Middle frontal gyrus (tissue), 1 donor: ENCODE measurements at regions not wholly inside any gene's neighbourhood (a gene's known extent, or its start where the extent isn't known, plus 50 kb on each side); places are given as distances from the start of the nearest gene placed in this dataset.

ENCODE experiments used
- DNase-seq: peaks from one replicate; pipeline ENCODE4 v3.0.0-alpha.2; 2015; ENCODE audit warnings: low spot score; ENCODE audit errors: extremely low spot score

- no peak for DNase-seq
Observed at GRCh38 chr3:86176445-86176784, 814.5 kb downstream of the VGLL3 start.

GRCh38 chr3:86175593-86176444 lies 815.1 kb downstream of the VGLL3 start:
- no peak for DNase-seq

DNA sequence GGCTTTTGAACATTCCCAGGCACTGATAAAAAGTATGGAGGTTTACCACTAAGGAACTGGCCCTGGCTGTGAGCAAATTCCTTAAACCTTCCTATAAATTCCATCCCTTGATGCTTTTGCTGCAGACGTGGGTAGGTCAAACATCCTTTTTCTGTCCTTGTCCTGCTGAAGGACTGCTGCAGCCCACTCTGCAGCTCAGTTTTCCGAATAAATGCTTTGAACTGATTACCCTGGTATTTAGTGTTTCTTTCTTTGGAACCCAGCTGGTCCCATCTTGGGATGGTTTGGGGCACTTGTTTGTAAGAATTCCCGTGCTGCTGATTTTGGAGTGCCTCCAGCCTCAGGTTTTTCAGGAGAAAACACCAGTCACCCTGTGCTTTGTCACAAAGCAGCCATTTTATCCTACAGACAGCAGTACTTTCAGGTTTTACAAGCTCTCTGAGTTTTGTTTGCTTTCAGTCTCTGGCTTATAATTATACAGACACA lies 815.9 kb downstream of the VGLL3 start:
- DNase-seq, result no peak

DNA sequence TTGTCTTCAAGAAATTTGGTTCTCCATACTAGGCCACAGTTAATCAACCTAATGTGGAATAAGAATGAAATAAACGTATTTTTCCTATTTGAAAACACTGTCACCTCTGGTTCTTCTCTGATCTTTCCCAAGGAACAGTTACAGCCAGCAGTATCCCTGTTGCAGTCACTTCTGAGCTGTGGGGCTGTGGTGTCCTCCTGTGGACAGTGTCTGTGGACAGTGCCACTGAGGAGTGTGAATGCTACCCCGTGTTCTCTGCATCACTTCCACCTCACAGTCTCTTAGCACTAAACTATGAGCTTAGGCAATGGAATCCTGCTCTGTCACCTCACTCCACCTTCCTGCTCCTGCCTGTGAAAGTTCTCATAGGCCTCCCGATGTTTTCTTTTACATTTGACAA lies 817.5 kb downstream of the VGLL3 start:
- DNase-seq, result no peak

GRCh38 chr3:86168512-86168911 lies 822.4 kb downstream of the VGLL3 start:
- no peak for DNase-seq

DNA sequence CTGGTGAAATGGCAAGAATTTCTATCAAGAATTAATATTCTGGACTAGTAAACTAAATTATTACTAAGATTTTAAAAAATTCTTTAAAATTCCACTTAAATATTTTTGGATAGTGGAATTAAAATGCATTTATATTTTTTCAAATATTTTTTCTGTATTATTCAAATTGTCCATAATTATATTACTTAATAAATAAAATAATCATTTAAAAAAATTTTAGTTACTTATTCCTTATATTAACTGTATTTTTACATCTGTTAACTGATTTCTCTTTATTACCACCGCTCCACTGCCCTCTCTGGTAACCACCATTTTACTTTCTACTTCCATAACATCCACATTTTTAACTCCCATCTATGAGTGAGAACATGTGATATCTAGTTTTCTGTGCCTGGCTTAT lies 828.4 kb downstream of the VGLL3 start:
- DNase-seq, result no peak

DNA sequence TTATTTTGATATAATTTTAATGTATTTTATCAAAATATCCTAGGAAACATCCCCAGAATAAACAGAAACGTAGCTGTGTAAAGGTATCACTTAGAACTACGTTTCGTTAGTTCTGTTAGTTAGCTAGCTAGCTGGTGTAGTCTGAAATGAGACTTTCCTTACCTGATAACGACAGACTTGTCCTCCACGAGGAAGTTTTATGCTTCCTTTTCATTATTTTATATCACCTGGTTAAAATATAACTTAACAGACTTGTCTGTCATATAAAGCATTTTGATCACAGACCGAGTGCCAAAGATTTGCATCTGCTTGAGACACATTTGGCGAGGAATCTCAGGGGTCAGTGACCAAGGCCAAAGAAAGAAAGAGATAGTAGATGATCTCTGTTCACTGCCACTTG lies 829.5 kb downstream of the VGLL3 start:
- no peak for DNase-seq

DNA sequence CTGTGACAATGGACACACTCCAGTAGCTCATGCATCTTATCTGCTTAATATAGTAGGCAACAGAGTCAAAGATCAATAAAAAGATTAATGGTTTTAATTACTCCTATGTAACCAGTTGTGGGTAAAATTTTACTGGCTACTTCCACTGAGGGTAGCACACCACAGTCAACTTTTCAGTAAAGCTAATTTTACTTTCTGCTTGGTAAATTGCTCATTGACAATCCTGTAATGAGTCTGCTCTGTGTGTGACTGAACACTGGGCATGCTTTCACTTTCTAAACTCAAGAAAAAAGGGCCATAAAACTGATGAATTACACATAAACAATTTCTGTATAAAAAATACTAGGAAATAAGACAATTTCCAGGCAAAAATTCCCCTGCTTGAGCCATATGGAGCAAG lies 838.3 kb downstream of the VGLL3 start:
- DNase-seq, result no peak

GRCh38 chr3:86149054-86149453 lies 841.9 kb downstream of the VGLL3 start:
- DNase-seq, result no peak

DNA sequence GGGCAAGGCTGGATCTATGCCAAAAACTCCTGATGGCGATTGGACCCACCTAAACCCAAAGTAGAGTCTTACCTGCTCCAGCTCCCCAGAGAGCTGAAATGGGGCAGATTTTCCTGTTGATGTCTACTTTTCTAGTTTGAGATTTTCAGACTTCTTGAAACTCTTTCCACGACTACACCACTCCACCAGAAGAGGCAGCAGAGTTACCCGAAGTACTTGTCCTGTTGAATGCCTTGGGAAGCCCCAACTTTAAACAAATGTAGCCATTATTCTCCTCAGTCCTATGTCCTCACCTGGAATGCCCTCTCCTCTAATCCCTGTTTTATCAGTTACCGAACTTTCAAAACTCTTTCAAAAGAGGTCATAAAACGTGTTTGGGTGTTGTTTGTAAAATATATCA lies 843.8 kb downstream of the VGLL3 start:
- no peak for DNase-seq

GRCh38 chr3:86126552-86126951 lies 864.4 kb downstream of the VGLL3 start:
- no peak for DNase-seq
